H1 (cell line): ENCODE measurements at regions not wholly inside any gene's neighbourhood (a gene's known extent, or its start where the extent isn't known, plus 50 kb on each side); places are given as distances from the start of the nearest gene placed in this dataset.

ENCODE experiments used
- CTCF ChIA-PET: fragments of 300-600 bp; sonication (Branson Sonifier 250); formaldehyde crosslinking; loops from one replicate; lab custom pipeline; 2021; ENCODE audit not compliant: partially characterized antibody; lab: Charles Lee
- POLR2A ChIA-PET: fragments of 300-600 bp; sonication (Branson Sonifier 250); formaldehyde crosslinking; loops from one replicate; lab custom pipeline; 2021; ENCODE audit warnings: inconsistent platforms; ENCODE audit not compliant: partially characterized antibody; lab: Charles Lee
- DNase-seq, 2 experiments: peaks; one replicate each; pipeline versions ENCODE4 v3.0.0 to v3.0.0-alpha.2; 2010 to 2022; ENCODE audit warnings: low spot score in 2 of 2, low read depth in 1 of 2, mixed read lengths in 1 of 2
- FAIRE-seq: peaks from 2 replicates; lab custom pipeline; 2011; peaks lifted over from hg19 to GRCh38; lab: Jason Lieb, UNC
- H2AFZ ChIP-seq: 2 replicates; pipeline ENCODE4 v1.8.1; 2012; ENCODE audit warnings: low read length, inconsistent platforms
- H2AK5ac ChIP-seq: 2 replicates; pipeline ENCODE4 v1.6.1; 2013; ENCODE audit warnings: low read depth, low read length
- H2BK120ac ChIP-seq: replicated peaks from 2 replicates; pipeline ENCODE3; 2013; ENCODE audit warnings: low read depth, low read length, inconsistent platforms
- H2BK12ac ChIP-seq: 2 replicates; pipeline ENCODE4 v1.6.1; 2013; ENCODE audit warnings: low read depth, low read length
- H2BK15ac ChIP-seq: 2 replicates; pipeline ENCODE4 v1.6.1; 2013; ENCODE audit warnings: low read length
- H2BK20ac ChIP-seq: 2 replicates; pipeline ENCODE4 v1.6.1; 2013; ENCODE audit warnings: low read length
- H2BK5ac ChIP-seq: 2 replicates; pipeline ENCODE4 v1.6.1; 2013; ENCODE audit warnings: low read depth, low read length
- H3K14ac ChIP-seq: 2 replicates; pipeline ENCODE4 v1.6.1; 2013; ENCODE audit warnings: inconsistent platforms; ENCODE audit not compliant: insufficient read length
- H3K18ac ChIP-seq: 2 replicates; pipeline ENCODE4 v1.6.1; 2013; ENCODE audit warnings: low read length; ENCODE audit errors: extremely low read depth
- H3K23ac ChIP-seq: 2 replicates; pipeline ENCODE4 v1.6.1; 2013; ENCODE audit warnings: inconsistent platforms; ENCODE audit not compliant: insufficient read length
- H3K23me2 ChIP-seq: 2 replicates; pipeline ENCODE4 v1.6.1; 2013; ENCODE audit warnings: low read depth, low read length
- H3K27ac ChIP-seq: 2 replicates; pipeline ENCODE4 v1.6.1; 2011; ENCODE audit warnings: low read depth, low read length, inconsistent platforms
- H3K27me3 ChIP-seq, 4 experiments: replicated peaks in 1 of 4; 1 replicate in 1 of 4; 2 replicates in 3 of 4; pipeline versions ENCODE4 v1.6.1 to v1.8.1; 2011 to 2013; ENCODE audit warnings: low read length in 3 of 4, mild to moderate bottlenecking in 3 of 4, inconsistent platforms in 2 of 4, mixed read lengths in 2 of 4, moderate library complexity in 1 of 4; ENCODE audit not compliant: control insufficient read depth in 3 of 4, insufficient read depth in 3 of 4; ENCODE audit errors: extremely low read depth in 1 of 4
- H3K36me3 ChIP-seq, 4 experiments: 2 replicates each; pipeline versions ENCODE4 v1.6.1 to v1.8.1; 2011 to 2013; ENCODE audit warnings: mild to moderate bottlenecking in 4 of 4, low read length in 3 of 4, moderate library complexity in 2 of 4, control low read depth in 1 of 4, inconsistent platforms in 1 of 4; ENCODE audit not compliant: insufficient read depth in 4 of 4, control insufficient read depth in 2 of 4
- H3K4ac ChIP-seq: replicated peaks from 2 replicates; pipeline ENCODE3; 2013; ENCODE audit warnings: low read length, low read depth, mixed read lengths, inconsistent platforms; ENCODE audit not compliant: insufficient read length
- H3K4me1 ChIP-seq, 4 experiments: replicated peaks in 1 of 4; 1 replicate in 1 of 4; 2 replicates in 3 of 4; pipeline versions ENCODE4 v1.6.1 to v1.8.1; 2011 to 2013; ENCODE audit warnings: low read length in 3 of 4, inconsistent platforms in 2 of 4, mixed read lengths in 1 of 4; ENCODE audit not compliant: insufficient read depth in 4 of 4, control insufficient read depth in 3 of 4
- H3K4me2 ChIP-seq, 2 experiments: 2 replicates each; pipeline versions ENCODE4 v1.6.1 to v1.8.1; 2011 to 2013; ENCODE audit warnings: low read depth in 2 of 2, low read length in 2 of 2, control low read depth in 1 of 2, inconsistent platforms in 1 of 2, mild to moderate bottlenecking in 1 of 2; ENCODE audit not compliant: insufficient read depth in 1 of 2
- H3K4me3 ChIP-seq, 4 experiments: fragments of 200-600, 300-600 bp in 1 of 4; sonication (generic), shearing (Covaris generic), sonication (Bioruptor Twin) in 1 of 4; 2 replicates each; pipeline versions ENCODE4 v1.5.1 to v1.8.1; 2011 to 2016; ENCODE audit warnings: low read length in 4 of 4, low read depth in 3 of 4, control low read depth in 2 of 4, inconsistent platforms in 2 of 4, mild to moderate bottlenecking in 2 of 4, mixed read lengths in 1 of 4, moderate library complexity in 1 of 4; ENCODE audit not compliant: insufficient read depth in 2 of 4; ENCODE audit errors: extremely low read depth in 1 of 4
- H3K56ac ChIP-seq: replicated peaks from 2 replicates; pipeline ENCODE3; 2013; ENCODE audit warnings: low read depth, mild to moderate bottlenecking, mixed read lengths, low read length, inconsistent platforms; ENCODE audit not compliant: insufficient read length
- H3K79me1 ChIP-seq: 2 replicates; pipeline ENCODE4 v1.6.1; 2013; ENCODE audit warnings: low read depth, low read length, control low read depth
- H3K79me2 ChIP-seq, 2 experiments: 2 replicates each; pipeline versions ENCODE4 v1.6.1 to v1.8.1; 2012 to 2013; ENCODE audit warnings: low read length in 2 of 2, mild to moderate bottlenecking in 2 of 2, inconsistent platforms in 1 of 2; ENCODE audit not compliant: insufficient read depth in 2 of 2, control insufficient read depth in 1 of 2
- H3K9ac ChIP-seq, 4 experiments: replicated peaks in 1 of 4; 1 replicate in 1 of 4; 2 replicates in 3 of 4; pipeline versions ENCODE4 v1.6.1 to v1.8.1; 2011 to 2013; ENCODE audit warnings: low read depth in 3 of 4, low read length in 3 of 4, control low read depth in 2 of 4, mild to moderate bottlenecking in 2 of 4, moderate library complexity in 2 of 4, inconsistent platforms in 1 of 4; ENCODE audit errors: extremely low read depth in 1 of 4
- H3K9me3 ChIP-seq, 2 experiments: 2 replicates each; pipeline versions ENCODE4 v1.6.1 to v1.8.1; 2012 to 2013; ENCODE audit warnings: mild to moderate bottlenecking in 2 of 2, moderate library complexity in 2 of 2, control low read depth in 1 of 2, inconsistent platforms in 1 of 2, low read depth in 1 of 2, low read length in 1 of 2, mixed read lengths in 1 of 2; ENCODE audit not compliant: insufficient read depth in 2 of 2
- H4K20me1 ChIP-seq, 2 experiments: replicated peaks in 1 of 2; 2 replicates each; pipeline versions ENCODE3 to v1.8.1; 2011 to 2013; ENCODE audit warnings: inconsistent platforms in 2 of 2, low read length in 2 of 2, mild to moderate bottlenecking in 1 of 2; ENCODE audit not compliant: insufficient read depth in 2 of 2, control insufficient read depth in 1 of 2
- H4K5ac ChIP-seq: 2 replicates; pipeline ENCODE4 v1.6.1; 2013; ENCODE audit warnings: low read length, low read depth, mixed read lengths, inconsistent platforms; ENCODE audit not compliant: insufficient read length
- H4K8ac ChIP-seq: 2 replicates; pipeline ENCODE4 v1.8.0; 2013; ENCODE audit warnings: mild to moderate bottlenecking, moderate library complexity, low read length, inconsistent platforms; ENCODE audit not compliant: insufficient read depth; ENCODE audit errors: extremely low read depth
- H4K91ac ChIP-seq: replicated peaks from 2 replicates; pipeline ENCODE3; 2013; ENCODE audit warnings: low read length, mixed read lengths, inconsistent platforms; ENCODE audit not compliant: insufficient read length
- SRF ChIP-seq: IDR thresholded peaks from 2 replicates; pipeline ENCODE4 v1.6.1; 2011; ENCODE audit warnings: mild to moderate bottlenecking, low read depth, low read length, moderate library complexity
- WGBS, 2 experiments: shearing (Covaris generic) in 1 of 2; methylation state at CpG; one replicate each; pipeline versions ENCODE4 v1.1.6 to v1.1.7; 2013 to 2015; ENCODE audit warnings: low lambda C conversion rate in 2 of 2, mixed read lengths in 2 of 2, inconsistent platforms in 1 of 2, low coverage in 1 of 2, missing lambda C conversion rate in 1 of 2; ENCODE audit not compliant: insufficient replicate concordance in 2 of 2, insufficient coverage in 1 of 2, insufficient read length in 1 of 2; ENCODE audit errors: extremely low coverage in 1 of 2, missing lambda C conversion rate in 1 of 2; 5-methylcytosine and 5-hydroxymethylcytosine counted together

DNA sequence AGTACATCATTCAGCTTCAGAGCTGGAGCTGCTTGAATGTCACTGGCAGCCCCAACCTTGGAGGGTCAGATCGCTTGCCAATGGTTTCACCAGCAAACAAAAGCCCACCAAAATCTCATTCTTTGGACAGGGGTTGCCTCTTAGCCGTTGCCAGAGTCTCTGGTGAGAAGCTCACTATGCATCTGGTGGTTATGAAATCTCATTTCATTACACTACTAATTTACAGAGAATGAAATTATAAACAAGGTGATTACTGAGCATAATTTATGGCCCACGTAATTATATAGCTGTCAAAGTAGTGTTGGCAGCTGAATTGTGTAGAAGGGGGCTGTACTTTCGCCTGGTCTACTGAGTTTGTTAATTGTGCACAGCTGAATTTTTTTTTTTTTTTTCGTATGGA lies 688.9 kb upstream of the KIF2B start:
- no peak for TF ChIP-seq SRF
- TF ChIP-seq, all 59 proteins: peak for 0
- CTCF ChIA-PET: interaction anchor here (1.5 kb wide), 1 partner anchor 102 kb away, joined by 4 read pairs; no protein-coding TSS in a partner anchor

More for the DNA sequence above, 688.9 kb upstream of the KIF2B start:
- H3K9me3 ChIP-seq: no peaks in the 10 kb centered on the region
- H4K8ac ChIP-seq: no peak overlapping the region; the same call in 1 of the 2 replicates
- no peak overlapping the region for H2BK5ac ChIP-seq
- no peak overlapping the region for H3K14ac ChIP-seq
- no peak overlapping the region for H2BK20ac ChIP-seq
- H3K23ac ChIP-seq: no peak overlapping the region
- H3K36me3 ChIP-seq: no peaks in the 10 kb centered on the region
- H3K27ac ChIP-seq: no peak overlapping the region
- no peak for FAIRE-seq
- H4K91ac ChIP-seq: no peak overlapping the region
- H2AK5ac ChIP-seq: no peak overlapping the region
- POLR2A ChIA-PET: no interaction called here
- H3K4me2 ChIP-seq: no peak overlapping the region
- no peak overlapping the region for H2AFZ ChIP-seq
- H2BK15ac ChIP-seq: no peak overlapping the region
- no peak overlapping the region for H3K56ac ChIP-seq
- H3K23me2 ChIP-seq: no peaks in the 10 kb centered on the region
- no peak overlapping the region for H4K5ac ChIP-seq
- H4K20me1 ChIP-seq: no peaks in the 10 kb centered on the region
- H3K4me1 ChIP-seq: no peaks in the 10 kb centered on the region
- H3K27me3 ChIP-seq: no peaks in the 10 kb centered on the region
- no peak overlapping the region for H3K18ac ChIP-seq
- H3K4ac ChIP-seq: no peak overlapping the region
- no peaks in the 10 kb centered on the region for H3K79me2 ChIP-seq
- no peak overlapping the region for H2BK12ac ChIP-seq
- H3K79me1 ChIP-seq: no peaks in the 10 kb centered on the region
- H3K9ac ChIP-seq: no peak overlapping the region
- no peak overlapping the region for H3K4me3 ChIP-seq
- WGBS, 2 experiments: 68% methylated on average over 5 of the region's 5 CpGs; no CpG with 5 or more reads in 1 of the 2 experiments
- H2BK120ac ChIP-seq: no peak overlapping the region
- no peak for DNase-seq
